ENCODE measurements at regions not wholly inside any gene's neighbourhood (a gene's known extent, or its start where the extent isn't known, plus 50 kb on each side); places are given as distances from the start of the nearest gene placed in this dataset.

- no peak for TF ChIP-seq REST (IDR thresholded peaks at IDR 0.05; ENCODE audit: low read depth)
- TF ChIP-seq RAD21 (IDR thresholded peaks at IDR 0.05; ENCODE audit: low read depth) = no peak
These were observed 107.3 kb upstream of the PABPC4L start (continued) for GRCh38 chr4:134308910-134309309.

- no peak for TF ChIP-seq ZFX (IDR thresholded peaks at IDR 0.05)
- TF ChIP-seq SRF (IDR thresholded peaks at IDR 0.05; ENCODE audit: low read depth) = no peak
- TF ChIP-seq RAD21 (IDR thresholded peaks at IDR 0.05; ENCODE audit: low read depth) = no peak
- TF ChIP-seq ELF1 (IDR thresholded peaks at IDR 0.05; ENCODE audit: borderline replicate concordance, low read depth) = no peak
- no peak for TF ChIP-seq POLR2A (IDR thresholded peaks at IDR 0.05; ENCODE audit: borderline replicate concordance, extremely low read depth, insufficient read depth, insufficient read length)
- TF ChIP-seq EGR1 (IDR thresholded peaks at IDR 0.05; ENCODE audit: low read depth) = no peak
- TF ChIP-seq POLR2AphosphoS5 (IDR thresholded peaks at IDR 0.05; ENCODE audit: low read depth, low read length) = no peak
- TF ChIP-seq ATF3 (IDR thresholded peaks at IDR 0.05) = no peak
- H4K20me1 ChIP-seq (ENCODE audit: insufficient read depth) = no peaks in the 10 kb centered on the region
- BruUV-seq (replicated peaks) = no TSS peak
- no peaks in the 10 kb centered on the region for H3K9me3 ChIP-seq (ENCODE audit: control insufficient read depth in 1 of 2, insufficient read depth in 1 of 2, low read depth in 1 of 2, low read length in 2 of 2)
- no peak overlapping the region for H3K9ac ChIP-seq (ENCODE audit: low read length)
- intact Hi-C loops (cut with micrococcal nuclease) = no loop called here
- ATAC-seq (no peak), DNase-seq (ENCODE audit: low read depth, low spot score) (no peak)
- H3K9me2 ChIP-seq (ENCODE audit: insufficient read depth) = peaks cover 4% of the 10 kb centered on the region; the same call in 1 of the 2 replicates
- H3K4me2 ChIP-seq (ENCODE audit: low read length) = no peak overlapping the region
- no peaks in the 10 kb centered on the region for H3K27me3 ChIP-seq (ENCODE audit: insufficient read depth, low read length)
- no peak overlapping the region for H3K27ac ChIP-seq (ENCODE audit: low read depth, low read length)
- no peaks in the 10 kb centered on the region for H3K36me3 ChIP-seq (ENCODE audit: control insufficient read depth in 1 of 2, insufficient read depth in 2 of 2, low read length in 2 of 2)
- no peaks in the 10 kb centered on the region for H3K4me1 ChIP-seq (ENCODE audit: control insufficient read depth in 1 of 2, insufficient read depth in 2 of 2, low read length in 2 of 2)
- H2AFZ ChIP-seq (ENCODE audit: low read depth, low read length, poor library complexity, severe bottlenecking) = no peak overlapping the region
- H3K4me3 ChIP-seq (replicated peaks in 1 of 2; ENCODE audit: low read depth in 1 of 2, low read length in 2 of 2) = no peak overlapping the region
- ChIA-PET RAD21 (ENCODE audit: low non-redundant PET in 1 of 2, low total read pairs in 2 of 2, uncharacterized antibody in 2 of 2, unreplicated experiment in 2 of 2) (no interaction called here), CTCF (no interaction called here), POLR2A (no interaction called here)
- no peaks in the 10 kb centered on the region for H3K79me2 ChIP-seq (ENCODE audit: insufficient read depth, low read length)
These were observed 96.7 kb upstream of the PABPC4L start for GRCh38 chr4:134298313-134298712.

Measured in HCT116 (cell line).